HepG2 (cell line): ENCODE measurements at regions not wholly inside any gene's neighbourhood (a gene's known extent, or its start where the extent isn't known, plus 50 kb on each side); places are given as distances from the start of the nearest gene placed in this dataset.

Source experiments
- DNMT1 ChIP-seq: sonication (generic); formaldehyde crosslinking; IDR thresholded peaks from 2 replicates; pipeline ENCODE4 v1.5.1; 2020; ENCODE audit warnings: mild to moderate bottlenecking, missing genetic modification reagents
- REST ChIP-seq, 2 experiments: IDR thresholded peaks; 2 replicates each; pipeline ENCODE4 v1.6.1; 2011 to 2012; ENCODE audit warnings: low read length in 2 of 2, borderline replicate concordance in 1 of 2, low read depth in 1 of 2, mild to moderate bottlenecking in 1 of 2, moderate library complexity in 1 of 2
- TFAP4 ChIP-seq: sonication (generic); IDR thresholded peaks from 2 replicates; pipeline ENCODE4 v1.6.1; 2016; ENCODE audit warnings: low read depth, borderline replicate concordance

DNA sequence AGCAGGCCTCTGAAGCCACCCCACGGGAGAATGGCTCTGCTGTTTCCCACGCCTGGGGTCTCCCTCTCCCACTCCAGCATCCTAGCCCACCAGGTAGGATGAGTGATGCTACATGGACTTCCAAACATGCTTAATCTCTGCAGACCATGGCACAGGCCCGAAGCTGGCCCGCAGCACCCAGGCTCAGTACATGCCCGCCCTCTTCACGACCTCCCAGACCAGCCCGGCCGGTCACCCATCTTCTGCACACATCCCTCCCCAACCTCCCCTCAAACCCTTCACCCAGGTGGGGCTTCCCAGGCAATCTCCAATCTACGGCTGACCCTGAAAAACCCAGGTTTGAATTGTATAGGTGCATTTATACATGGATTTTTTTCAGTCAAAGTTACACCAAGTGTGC, 264.0 kb downstream of the TJP1 start:
- TF ChIP-seq TFAP4 = no peak
- no peak for TF ChIP-seq REST (IDR thresholded peaks at IDR 0.05; ENCODE audit: borderline replicate concordance in 1 of 2, low read depth in 1 of 2, low read length in 2 of 2)
- no peak for TF ChIP-seq DNMT1 (CRISPR knock-in tag)
